MCF 10A (cell line): ENCODE measurements at regions not wholly inside any gene's neighbourhood (a gene's known extent, or its start where the extent isn't known, plus 50 kb on each side); places are given as distances from the start of the nearest gene placed in this dataset.

Experiments used
- BruUV-seq: library from RNA; stranded (reverse); fragments of 400-500 nt; replicated peaks from 2 replicates; lab custom pipeline; 2021; lab: Mats Ljungman, UMichigan
- CTCF ChIA-PET: fragments of 300-600 bp; sonication (Branson Sonifier 250); formaldehyde crosslinking; extraction: SDS; loops from one replicate; lab custom pipeline; 2021; ENCODE audit warnings: antibody characterized with exemption, inconsistent platforms; lab: Yijun Ruan, JAX
- POLR2A ChIA-PET: fragments of 300-600, 350-650 bp; sonication (Branson Sonifier 250); formaldehyde crosslinking; extraction: SDS; loops from one replicate; lab custom pipeline; 2020; ENCODE audit warnings: antibody characterized with exemption, inconsistent platforms; lab: Yijun Ruan, JAX
- DNase-seq: peaks from one replicate; pipeline ENCODE4 v3.0.0-alpha.2; 2018; ENCODE audit not compliant: unreplicated experiment
- H3K27ac Mint-ChIP-seq: one replicate; pipeline ENCODE4 v1.8.0; 2022; ENCODE audit warnings: mild to moderate bottlenecking, low read depth, mixed read lengths; ENCODE audit not compliant: unreplicated experiment
- H3K27me3 Mint-ChIP-seq: one replicate; pipeline ENCODE4 v1.8.0; 2022; ENCODE audit warnings: mixed read lengths; ENCODE audit not compliant: insufficient read depth, unreplicated experiment
- H3K36me3 Mint-ChIP-seq: one replicate; pipeline ENCODE4 v1.8.0; 2022; ENCODE audit warnings: mild to moderate bottlenecking, moderate library complexity, mixed read lengths; ENCODE audit not compliant: insufficient read depth, unreplicated experiment
- H3K4me1 Mint-ChIP-seq: one replicate; pipeline ENCODE4 v1.8.0; 2022; ENCODE audit warnings: mixed read lengths; ENCODE audit not compliant: insufficient read depth, unreplicated experiment
- H3K4me3 Mint-ChIP-seq: one replicate; pipeline ENCODE4 v1.8.0; 2022; ENCODE audit warnings: mild to moderate bottlenecking, moderate library complexity, mixed read lengths; ENCODE audit not compliant: unreplicated experiment
- H3K9me3 Mint-ChIP-seq: one replicate; pipeline ENCODE4 v1.8.0; 2022; ENCODE audit warnings: mixed read lengths; ENCODE audit not compliant: unreplicated experiment
- intact Hi-C: fragments of 100-400 bp; cut with micrococcal nuclease; formaldehyde crosslinking; loops from 2 replicates; pipeline ENCODE4 v1.14.1; 2022
- TF ChIP-seq, protein P1 (sequence below): fragments of 200-600 bp; IDR thresholded peaks from one replicate; pipeline ENCODE4 v1.8.0; 2022; ENCODE audit warnings: antibody characterized with exemption, mild to moderate bottlenecking; ENCODE audit not compliant: unreplicated experiment

DNA sequence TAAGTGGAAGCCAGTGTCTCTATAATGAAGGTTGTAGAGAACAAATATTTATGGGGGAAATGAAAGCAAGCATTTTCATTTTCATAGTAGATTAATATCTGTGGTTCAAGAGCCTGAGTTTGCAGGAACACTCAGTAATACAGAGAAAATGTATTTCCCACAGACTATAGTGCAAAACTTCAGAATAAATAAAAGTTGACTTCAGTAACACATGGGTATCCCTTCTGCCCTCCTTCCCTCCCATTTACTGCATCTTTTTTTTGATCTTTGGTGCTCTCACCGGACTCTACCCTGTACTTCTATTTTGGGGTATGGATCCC lies 75.3 kb upstream of the AMN1 start:
- Mint-ChIP-seq H3K9me3 (no peaks in the 10 kb centered on the region), H3K4me1 (no peaks in the 10 kb centered on the region), H3K27ac (no peak overlapping the region), H3K4me3 (no peak overlapping the region), H3K27me3 (no peaks in the 10 kb centered on the region), H3K36me3 (no peaks in the 10 kb centered on the region)
- no TSS peak for BruUV-seq
- intact Hi-C loops: no loop called here
- TF ChIP-seq, protein P1, sequence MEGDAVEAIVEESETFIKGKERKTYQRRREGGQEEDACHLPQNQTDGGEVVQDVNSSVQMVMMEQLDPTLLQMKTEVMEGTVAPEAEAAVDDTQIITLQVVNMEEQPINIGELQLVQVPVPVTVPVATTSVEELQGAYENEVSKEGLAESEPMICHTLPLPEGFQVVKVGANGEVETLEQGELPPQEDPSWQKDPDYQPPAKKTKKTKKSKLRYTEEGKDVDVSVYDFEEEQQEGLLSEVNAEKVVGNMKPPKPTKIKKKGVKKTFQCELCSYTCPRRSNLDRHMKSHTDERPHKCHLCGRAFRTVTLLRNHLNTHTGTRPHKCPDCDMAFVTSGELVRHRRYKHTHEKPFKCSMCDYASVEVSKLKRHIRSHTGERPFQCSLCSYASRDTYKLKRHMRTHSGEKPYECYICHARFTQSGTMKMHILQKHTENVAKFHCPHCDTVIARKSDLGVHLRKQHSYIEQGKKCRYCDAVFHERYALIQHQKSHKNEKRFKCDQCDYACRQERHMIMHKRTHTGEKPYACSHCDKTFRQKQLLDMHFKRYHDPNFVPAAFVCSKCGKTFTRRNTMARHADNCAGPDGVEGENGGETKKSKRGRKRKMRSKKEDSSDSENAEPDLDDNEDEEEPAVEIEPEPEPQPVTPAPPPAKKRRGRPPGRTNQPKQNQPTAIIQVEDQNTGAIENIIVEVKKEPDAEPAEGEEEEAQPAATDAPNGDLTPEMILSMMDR: no peak
- ChIA-PET CTCF (interaction anchor here (0.6 kb wide), 3 partner anchors 14 to 509 kb away, joined by 3 to 8 read pairs (median 4); no protein-coding TSS in a partner anchor), POLR2A (no interaction called here)
- DNase-seq: no peak

DNA sequence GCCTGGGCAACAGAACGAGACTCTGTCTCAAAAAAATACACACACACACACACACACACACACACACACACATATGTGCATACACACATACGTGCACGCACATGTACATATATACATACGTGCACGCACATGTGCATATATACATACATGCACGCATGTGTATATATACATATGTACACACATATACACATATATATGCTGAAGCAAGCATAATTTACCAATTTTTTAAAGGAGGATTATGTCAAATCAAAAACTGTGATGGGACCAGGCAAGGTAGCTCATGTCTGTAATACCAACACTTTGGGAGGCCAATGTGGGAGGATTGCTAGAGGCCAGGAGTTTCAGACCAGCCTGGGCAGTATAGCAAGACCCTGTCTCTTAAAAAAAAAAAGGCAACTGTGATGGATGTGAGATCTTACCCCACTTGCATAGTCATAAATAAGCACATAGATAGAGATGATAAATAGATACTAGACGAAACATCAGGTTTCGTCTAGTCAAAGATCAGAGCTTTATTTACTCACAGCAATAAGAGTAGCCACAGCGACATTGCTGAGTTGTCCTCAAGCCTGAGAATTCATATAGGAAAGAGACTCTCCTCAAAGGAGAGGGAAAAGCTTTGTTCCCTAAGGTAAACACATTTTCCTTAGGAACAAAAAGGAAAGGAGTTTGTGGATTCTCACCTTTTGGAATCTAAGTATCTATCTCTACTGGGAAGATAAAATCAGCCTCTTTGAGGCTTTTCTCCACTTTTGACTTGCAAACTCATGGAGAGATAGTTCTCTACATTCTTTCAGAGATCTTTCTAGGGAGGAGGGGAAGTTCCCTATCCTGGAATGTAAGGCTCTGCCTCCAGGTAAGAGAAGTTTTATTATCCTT lies 74.7 kb upstream of the AMN1 start:
- intact Hi-C loops: no loop called here
- CTCF ChIA-PET: interaction anchor here (0.6 kb wide), 3 partner anchors 14 to 509 kb away, joined by 3 to 8 read pairs (median 4); no protein-coding TSS in a partner anchor

DNA sequence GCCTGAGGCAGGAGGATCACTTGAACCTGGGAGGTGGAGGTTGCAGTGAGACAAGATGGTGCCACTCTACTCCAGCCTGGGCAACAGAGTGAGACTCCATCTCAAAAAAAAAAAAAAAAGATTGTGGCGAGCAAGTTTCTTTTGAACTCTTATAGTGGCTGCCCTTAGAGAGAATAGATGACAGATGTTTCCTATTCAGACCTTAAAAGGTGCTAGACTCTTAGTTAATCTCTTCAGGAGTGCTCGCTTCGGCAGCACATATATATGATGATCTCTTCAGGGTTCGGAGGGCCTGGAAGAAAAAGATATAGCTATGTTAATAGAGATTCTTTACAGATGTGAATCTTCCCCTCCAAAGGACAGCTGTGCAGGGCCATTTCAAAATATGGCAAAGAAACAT lies 73.1 kb upstream of the AMN1 start:
- BruUV-seq: no TSS peak
- Mint-ChIP-seq H3K9me3 (no peaks in the 10 kb centered on the region), H3K4me3 (no peak overlapping the region), H3K27me3 (no peaks in the 10 kb centered on the region), H3K36me3 (no peaks in the 10 kb centered on the region), H3K4me1 (no peaks in the 10 kb centered on the region), H3K27ac (no peak overlapping the region)
- CTCF ChIA-PET: interaction anchor here (0.5 to 0.7 kb wide), 3 partner anchors 50 to 112 kb away, joined by 3 read pairs; no protein-coding TSS in a partner anchor
- no peak for DNase-seq
- POLR2A ChIA-PET: no interaction called here
- intact Hi-C loops: no loop called here
- TF ChIP-seq, protein P1: no peak

More for the DNA sequence above, 74.7 kb upstream of the AMN1 start:
- no peak for DNase-seq
- no peak overlapping the region for H3K4me3 Mint-ChIP-seq
- no peaks in the 10 kb centered on the region for H3K4me1 Mint-ChIP-seq
- POLR2A ChIA-PET: no interaction called here
- no peak overlapping the region for H3K27ac Mint-ChIP-seq
- TF ChIP-seq, protein P1: no peak
- no peaks in the 10 kb centered on the region for H3K27me3 Mint-ChIP-seq
- no peaks in the 10 kb centered on the region for H3K9me3 Mint-ChIP-seq
- BruUV-seq: no TSS peak
- H3K36me3 Mint-ChIP-seq: no peaks in the 10 kb centered on the region

DNA sequence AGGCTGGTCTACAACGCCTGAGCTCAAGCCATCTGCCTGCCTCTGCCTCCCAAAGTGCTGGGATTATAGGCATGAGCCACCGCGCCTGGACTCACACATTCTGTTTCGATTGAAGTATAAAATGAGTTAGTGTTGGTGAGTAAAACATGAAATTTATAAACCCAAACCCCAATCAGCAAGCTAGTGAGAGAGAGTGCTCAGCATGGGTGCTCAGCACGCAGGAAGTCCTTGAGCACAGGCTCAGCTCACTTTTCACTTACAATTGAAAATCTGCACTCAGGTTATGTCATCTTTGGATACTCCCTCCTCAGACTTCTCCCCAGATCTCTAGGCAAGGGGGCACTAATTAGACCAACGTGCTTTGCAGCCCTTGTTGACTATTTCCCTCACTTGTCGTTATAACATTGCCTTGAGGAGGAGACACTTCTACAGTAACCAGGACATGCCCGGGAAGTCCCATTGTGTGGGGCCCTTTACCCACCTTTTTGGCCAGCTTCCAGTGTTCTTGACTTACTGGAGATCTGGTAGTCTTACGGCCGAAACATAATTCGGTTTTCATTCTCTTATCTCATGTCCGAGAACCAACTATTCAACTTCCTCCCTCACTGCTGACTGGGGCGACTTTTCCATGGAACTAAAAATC lies 68.5 kb upstream of the AMN1 start:
- Mint-ChIP-seq H3K4me1 (no peaks in the 10 kb centered on the region), H3K36me3 (no peaks in the 10 kb centered on the region), H3K9me3 (no peaks in the 10 kb centered on the region), H3K27ac (no peak overlapping the region), H3K4me3 (no peak overlapping the region), H3K27me3 (no peaks in the 10 kb centered on the region)
- CTCF ChIA-PET: interaction anchor here (1.2 kb wide), 1 partner anchor 10 kb away, joined by 3 read pairs; no protein-coding TSS in a partner anchor
- no peak for DNase-seq
- intact Hi-C loops: no loop called here
- no TSS peak for BruUV-seq
- POLR2A ChIA-PET: no interaction called here
- TF ChIP-seq, protein P1: no peak
